ENCODE measurements at regions not wholly inside any gene's neighbourhood (a gene's known extent, or its start where the extent isn't known, plus 50 kb on each side); places are given as distances from the start of the nearest gene placed in this dataset.

GRCh38 chr7:96422388-96422787 lies 100.5 kb upstream of the SLC25A13 start:
- TF ChIP-seq MAX (IDR thresholded peaks at IDR 0.05; ENCODE audit: low read depth, low read length) (no peak), POLR2A (IDR thresholded peaks at IDR 0.05; ENCODE audit: extremely low read depth, insufficient read length) (no peak)
- TF ChIP-seq, protein P1, sequence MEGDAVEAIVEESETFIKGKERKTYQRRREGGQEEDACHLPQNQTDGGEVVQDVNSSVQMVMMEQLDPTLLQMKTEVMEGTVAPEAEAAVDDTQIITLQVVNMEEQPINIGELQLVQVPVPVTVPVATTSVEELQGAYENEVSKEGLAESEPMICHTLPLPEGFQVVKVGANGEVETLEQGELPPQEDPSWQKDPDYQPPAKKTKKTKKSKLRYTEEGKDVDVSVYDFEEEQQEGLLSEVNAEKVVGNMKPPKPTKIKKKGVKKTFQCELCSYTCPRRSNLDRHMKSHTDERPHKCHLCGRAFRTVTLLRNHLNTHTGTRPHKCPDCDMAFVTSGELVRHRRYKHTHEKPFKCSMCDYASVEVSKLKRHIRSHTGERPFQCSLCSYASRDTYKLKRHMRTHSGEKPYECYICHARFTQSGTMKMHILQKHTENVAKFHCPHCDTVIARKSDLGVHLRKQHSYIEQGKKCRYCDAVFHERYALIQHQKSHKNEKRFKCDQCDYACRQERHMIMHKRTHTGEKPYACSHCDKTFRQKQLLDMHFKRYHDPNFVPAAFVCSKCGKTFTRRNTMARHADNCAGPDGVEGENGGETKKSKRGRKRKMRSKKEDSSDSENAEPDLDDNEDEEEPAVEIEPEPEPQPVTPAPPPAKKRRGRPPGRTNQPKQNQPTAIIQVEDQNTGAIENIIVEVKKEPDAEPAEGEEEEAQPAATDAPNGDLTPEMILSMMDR (IDR thresholded peaks at IDR 0.05; ENCODE audit: low read depth, low read length): no peak

Measured in NB4 (cell line).